Panc1 (cell line): ENCODE measurements at regions not wholly inside any gene's neighbourhood (a gene's known extent, or its start where the extent isn't known, plus 50 kb on each side); places are given as distances from the start of the nearest gene placed in this dataset.

Experiments
- POLR2AphosphoS5 ChIP-seq: IDR thresholded peaks from 2 replicates; pipeline ENCODE4 v1.6.1; 2012; ENCODE audit warnings: mild to moderate bottlenecking, low read depth, low read length, moderate library complexity
- REST ChIP-seq, 2 experiments: IDR thresholded peaks; 2 replicates each; pipeline ENCODE4 v1.6.1; 2011 to 2012; ENCODE audit warnings: low read depth in 2 of 2, control low read depth in 1 of 2, low read length in 1 of 2, mild to moderate bottlenecking in 1 of 2, moderate library complexity in 1 of 2; ENCODE audit not compliant: insufficient read depth in 1 of 2
- SIN3A ChIP-seq: IDR thresholded peaks from 2 replicates; pipeline ENCODE4 v1.6.1; 2012; ENCODE audit warnings: low read depth, mild to moderate bottlenecking, low read length, moderate library complexity, borderline replicate concordance; ENCODE audit not compliant: insufficient read depth
- TF ChIP-seq, protein P1 (sequence below): fragments of 450-650 bp; IDR thresholded peaks from 2 replicates; pipeline ENCODE4 v1.5.1; 2017; ENCODE audit warnings: mild to moderate bottlenecking

- TF ChIP-seq, protein P1, sequence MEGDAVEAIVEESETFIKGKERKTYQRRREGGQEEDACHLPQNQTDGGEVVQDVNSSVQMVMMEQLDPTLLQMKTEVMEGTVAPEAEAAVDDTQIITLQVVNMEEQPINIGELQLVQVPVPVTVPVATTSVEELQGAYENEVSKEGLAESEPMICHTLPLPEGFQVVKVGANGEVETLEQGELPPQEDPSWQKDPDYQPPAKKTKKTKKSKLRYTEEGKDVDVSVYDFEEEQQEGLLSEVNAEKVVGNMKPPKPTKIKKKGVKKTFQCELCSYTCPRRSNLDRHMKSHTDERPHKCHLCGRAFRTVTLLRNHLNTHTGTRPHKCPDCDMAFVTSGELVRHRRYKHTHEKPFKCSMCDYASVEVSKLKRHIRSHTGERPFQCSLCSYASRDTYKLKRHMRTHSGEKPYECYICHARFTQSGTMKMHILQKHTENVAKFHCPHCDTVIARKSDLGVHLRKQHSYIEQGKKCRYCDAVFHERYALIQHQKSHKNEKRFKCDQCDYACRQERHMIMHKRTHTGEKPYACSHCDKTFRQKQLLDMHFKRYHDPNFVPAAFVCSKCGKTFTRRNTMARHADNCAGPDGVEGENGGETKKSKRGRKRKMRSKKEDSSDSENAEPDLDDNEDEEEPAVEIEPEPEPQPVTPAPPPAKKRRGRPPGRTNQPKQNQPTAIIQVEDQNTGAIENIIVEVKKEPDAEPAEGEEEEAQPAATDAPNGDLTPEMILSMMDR: no peak
- TF ChIP-seq POLR2AphosphoS5: no peak
- TF ChIP-seq SIN3A: no peak
- no peak for TF ChIP-seq REST (IDR thresholded peaks at IDR 0.05; ENCODE audit: insufficient read depth in 1 of 2, low read depth in 2 of 2, low read length in 1 of 2)
Measured at GRCh38 chr6:169162249-169162648, 91.4 kb downstream of the THBS2 start.
